CD4-positive, alpha-beta memory T cell (primary cell): ENCODE measurements at regions not wholly inside any gene's neighbourhood (a gene's known extent, or its start where the extent isn't known, plus 50 kb on each side); places are given as distances from the start of the nearest gene placed in this dataset.

Experiments
- CTCF ChIA-PET: fragments of 350-600 bp; sonication (Branson Sonifier 250); formaldehyde crosslinking; loops from one replicate; lab custom pipeline; 2021; ENCODE audit warnings: inconsistent platforms; ENCODE audit not compliant: partially characterized antibody; lab: Charles Lee
- POLR2A ChIA-PET: fragments of 350-600 bp; sonication (Branson Sonifier 250); formaldehyde crosslinking; loops from one replicate; lab custom pipeline; 2021; ENCODE audit not compliant: partially characterized antibody; lab: Charles Lee
- DNase-seq, 5 donors: peaks; one replicate each; pipeline versions ENCODE4 v3.0.0 to v3.0.0-alpha.2; 2020 to 2022; ENCODE audit warnings: mixed read lengths in 1 of 5
- H3K27ac ChIP-seq: one replicate; pipeline ENCODE4 v1.7.0; 2013; ENCODE audit warnings: low read depth, low read length
- H3K27me3 ChIP-seq: 2 replicates; pipeline ENCODE4 v1.7.0; 2013; ENCODE audit warnings: mild to moderate bottlenecking, low read length, moderate library complexity; ENCODE audit not compliant: insufficient read depth
- H3K36me3 ChIP-seq: 2 replicates; pipeline ENCODE4 v1.7.0; 2013; ENCODE audit warnings: mild to moderate bottlenecking, low read length, moderate library complexity; ENCODE audit not compliant: insufficient read depth
- H3K4me1 ChIP-seq: 2 replicates; pipeline ENCODE4 v1.7.0; 2013; ENCODE audit warnings: mild to moderate bottlenecking, low read length, moderate library complexity; ENCODE audit not compliant: insufficient read depth
- H3K4me3 ChIP-seq, 2 donors: one replicate each; pipeline ENCODE4 v1.7.0; 2013; ENCODE audit warnings: low read length in 2 of 2, mild to moderate bottlenecking in 1 of 2
- H3K9me3 ChIP-seq, 2 donors: one replicate each; pipeline ENCODE4 v1.7.0; 2013; ENCODE audit warnings: low read length in 2 of 2, control low read depth in 1 of 2; ENCODE audit not compliant: control insufficient read depth in 1 of 2
- H3K27ac Mint-ChIP-seq, 7 donors: one replicate each; pipeline ENCODE4 v1.8.0; 2020 to 2021; ENCODE audit warnings: mixed read lengths in 7 of 7, mild to moderate bottlenecking in 6 of 7, inconsistent platforms in 3 of 7, moderate library complexity in 3 of 7
- H3K27me3 Mint-ChIP-seq, 2 donors: one replicate each; pipeline ENCODE4 v1.8.0; 2020 to 2021; ENCODE audit warnings: mixed read lengths in 2 of 2
- H3K36me3 Mint-ChIP-seq, 2 donors: one replicate each; pipeline ENCODE4 v1.8.0; 2020 to 2021; ENCODE audit warnings: mixed read lengths in 2 of 2, inconsistent platforms in 1 of 2, mild to moderate bottlenecking in 1 of 2
- H3K4me1 Mint-ChIP-seq, 4 donors: one replicate each; pipeline ENCODE4 v1.8.0; 2020 to 2021; ENCODE audit warnings: mixed read lengths in 4 of 4, mild to moderate bottlenecking in 1 of 4
- H3K4me3 Mint-ChIP-seq, 8 donors: one replicate each; pipeline ENCODE4 v1.8.0; 2020 to 2021; ENCODE audit warnings: mixed read lengths in 8 of 8, mild to moderate bottlenecking in 7 of 8, moderate library complexity in 6 of 8, inconsistent platforms in 3 of 8
- H3K9me3 Mint-ChIP-seq, 8 donors: one replicate each; pipeline ENCODE4 v1.8.0; 2020 to 2021; ENCODE audit warnings: mixed read lengths in 8 of 8, mild to moderate bottlenecking in 5 of 8, inconsistent platforms in 3 of 8, moderate library complexity in 1 of 8
- intact Hi-C: fragments of 100-400 bp; cut with micrococcal nuclease; formaldehyde crosslinking; loops from one replicate; pipeline ENCODE4 v1.15.1; 2023

DNA sequence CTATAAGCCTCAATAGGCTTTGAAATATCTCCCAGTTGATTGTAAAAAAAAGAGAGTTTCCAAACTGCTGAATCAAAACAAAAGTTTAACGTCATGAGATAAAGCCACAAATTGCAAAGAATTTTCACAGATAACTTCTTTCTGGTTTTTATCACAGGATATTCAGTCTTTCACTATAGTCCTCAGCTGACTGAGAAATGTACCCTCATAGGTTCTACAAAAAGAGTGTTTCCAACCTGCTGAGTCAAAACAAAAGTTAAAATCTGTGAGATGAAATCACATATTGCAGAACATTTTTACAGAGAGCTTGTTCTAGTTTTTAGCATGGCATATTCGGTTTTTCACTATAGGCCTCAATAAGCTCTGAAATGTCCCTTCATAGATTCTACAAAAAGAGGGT, 559.2 kb downstream of the KCNJ18 start:
- no peaks in the 10 kb centered on the region for H3K4me1 ChIP-seq
- POLR2A ChIA-PET: no interaction called here
- Mint-ChIP-seq H3K9me3 (peaks cover 0 to 19% (median 10%) of the 10 kb centered on the region in 8 donors), H3K4me3 (no peak overlapping the region), H3K4me1 (no peaks in the 10 kb centered on the region), H3K36me3 (no peaks in the 10 kb centered on the region), H3K27ac (no peak overlapping the region), H3K27me3 (no peaks in the 10 kb centered on the region)
- no peaks in the 10 kb centered on the region for H3K9me3 ChIP-seq
- intact Hi-C loops: no loop called here
- CTCF ChIA-PET: no interaction called here
- H3K27me3 ChIP-seq: no peaks in the 10 kb centered on the region
- H3K4me3 ChIP-seq: no peak overlapping the region
- H3K27ac ChIP-seq: no peak overlapping the region
- H3K36me3 ChIP-seq: no peaks in the 10 kb centered on the region
- no peak for DNase-seq

DNA sequence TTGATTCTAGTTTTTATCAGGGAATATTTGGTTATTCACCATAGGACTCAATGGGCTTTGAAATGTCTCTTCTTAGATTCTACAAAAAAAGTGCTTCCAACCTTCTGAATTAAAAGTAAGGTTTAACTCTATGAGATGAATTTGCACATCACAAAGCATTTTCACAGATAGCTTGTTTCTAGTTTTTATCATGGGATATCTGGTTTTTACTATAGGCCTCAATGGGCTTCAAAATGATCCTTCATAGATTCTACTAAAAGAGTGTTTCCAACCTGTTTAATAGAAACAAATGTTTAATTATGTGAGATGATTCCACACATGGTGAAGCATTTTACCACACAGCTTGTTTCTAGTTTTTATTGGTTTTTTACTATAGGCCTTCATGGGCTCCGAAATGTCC, 560.7 kb downstream of the KCNJ18 start:
- no peaks in the 10 kb centered on the region for H3K4me1 ChIP-seq
- H3K27me3 ChIP-seq: no peaks in the 10 kb centered on the region
- ChIA-PET POLR2A (no interaction called here), CTCF (no interaction called here)
- DNase-seq: no peak
- peaks cover 0 to 15% (median 9%) of the 10 kb centered on the region in 8 donors for H3K9me3 Mint-ChIP-seq
- no peaks in the 10 kb centered on the region for H3K36me3 ChIP-seq
- intact Hi-C loops: no loop called here
- H3K9me3 ChIP-seq: no peaks in the 10 kb centered on the region
- H3K4me1 Mint-ChIP-seq: no peaks in the 10 kb centered on the region
- H3K4me3 ChIP-seq: no peak overlapping the region
- no peaks in the 10 kb centered on the region for H3K36me3 Mint-ChIP-seq
- no peak overlapping the region for H3K27ac Mint-ChIP-seq
- no peak overlapping the region for H3K27ac ChIP-seq
- no peak overlapping the region for H3K4me3 Mint-ChIP-seq
- no peaks in the 10 kb centered on the region for H3K27me3 Mint-ChIP-seq

DNA sequence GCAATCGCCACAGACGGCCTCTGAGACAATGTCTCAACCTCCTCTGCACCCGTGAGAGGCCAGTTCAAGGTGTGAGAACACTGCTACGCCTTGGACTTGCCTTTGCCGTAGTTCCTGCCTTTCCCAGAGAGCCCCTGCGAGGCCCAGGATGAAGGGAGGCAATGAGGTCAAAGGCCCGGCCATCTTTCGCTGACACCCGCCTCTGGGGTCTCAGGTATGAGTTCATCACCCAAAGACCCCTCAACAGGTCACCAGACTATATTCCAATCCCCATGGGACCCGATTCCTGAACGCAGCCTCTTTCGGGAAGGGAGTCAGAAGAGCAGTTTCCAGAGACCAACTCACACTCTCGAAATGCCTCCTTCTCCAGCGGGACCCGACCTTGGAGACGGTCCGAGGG, 573.5 kb downstream of the KCNJ18 start:
- POLR2A ChIA-PET: no interaction called here
- CTCF ChIA-PET: no interaction called here
- no peak for DNase-seq
- no peaks in the 10 kb centered on the region for H3K4me1 ChIP-seq
- H3K27ac ChIP-seq: no peak overlapping the region
- no peak overlapping the region for H3K4me3 ChIP-seq
- H3K9me3 ChIP-seq: no peaks in the 10 kb centered on the region
- no peaks in the 10 kb centered on the region for H3K27me3 ChIP-seq
- H3K27me3 Mint-ChIP-seq: no peaks in the 10 kb centered on the region
- no peaks in the 10 kb centered on the region for H3K4me1 Mint-ChIP-seq
- H3K36me3 ChIP-seq: no peaks in the 10 kb centered on the region
- H3K9me3 Mint-ChIP-seq: peaks cover 0 to 18% (median 8%) of the 10 kb centered on the region in 8 donors
- no peak overlapping the region for H3K4me3 Mint-ChIP-seq
- no peak overlapping the region for H3K27ac Mint-ChIP-seq
- intact Hi-C loops: no loop called here
- H3K36me3 Mint-ChIP-seq: no peaks in the 10 kb centered on the region

DNA sequence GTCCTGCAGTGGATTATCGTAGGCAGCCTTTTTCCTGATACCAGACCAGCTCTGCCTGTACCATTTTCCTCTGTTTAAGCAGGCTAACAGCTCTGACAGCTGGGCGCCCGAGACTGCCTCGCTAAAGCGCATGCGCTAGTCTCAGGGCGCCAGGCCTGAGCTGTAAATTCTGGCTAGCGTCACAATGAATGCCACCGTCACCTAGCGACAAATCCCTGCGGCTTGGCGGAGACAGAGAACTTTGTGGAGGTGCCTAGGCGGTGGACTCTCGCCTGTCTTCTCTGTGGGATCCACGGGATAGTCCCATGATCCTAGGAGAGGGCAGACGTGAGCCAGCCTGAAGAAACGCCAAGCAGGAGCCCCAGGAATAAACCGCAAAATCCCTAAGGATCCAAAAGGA, 573.9 kb downstream of the KCNJ18 start:
- intact Hi-C loops: no loop called here
- CTCF ChIA-PET: no interaction called here
- H3K36me3 Mint-ChIP-seq: no peaks in the 10 kb centered on the region
- peaks cover 0 to 18% (median 7%) of the 10 kb centered on the region in 8 donors for H3K9me3 Mint-ChIP-seq
- H3K27ac Mint-ChIP-seq: no peak overlapping the region
- Histone ChIP-seq H3K4me1 (no peaks in the 10 kb centered on the region), H3K27me3 (no peaks in the 10 kb centered on the region), H3K9me3 (no peaks in the 10 kb centered on the region), H3K4me3 (no peak overlapping the region), H3K27ac (no peak overlapping the region), H3K36me3 (no peaks in the 10 kb centered on the region)
- POLR2A ChIA-PET: no interaction called here
- no peaks in the 10 kb centered on the region for H3K4me1 Mint-ChIP-seq
- no peak overlapping the region for H3K4me3 Mint-ChIP-seq
- no peaks in the 10 kb centered on the region for H3K27me3 Mint-ChIP-seq
- no peak for DNase-seq

DNA sequence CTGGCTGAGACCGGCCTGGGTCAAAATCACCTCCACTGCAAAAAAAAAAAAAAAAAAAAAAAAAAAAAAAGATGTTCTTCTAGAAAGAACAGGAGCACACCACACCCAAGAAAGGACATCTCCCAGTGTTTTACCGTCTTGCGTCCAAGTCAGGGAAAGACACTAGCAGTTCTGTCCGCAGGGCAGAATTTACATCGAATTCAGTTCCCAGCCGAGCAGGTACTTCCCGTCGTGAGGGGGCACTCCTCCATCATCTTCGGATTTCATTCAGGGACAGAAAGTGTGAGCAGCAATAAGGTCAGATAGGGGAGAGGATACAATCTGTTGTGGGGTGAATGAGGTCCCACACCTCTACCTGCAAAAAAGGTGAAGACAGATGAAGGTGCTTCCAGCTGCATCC, 574.7 kb downstream of the KCNJ18 start:
- no peak overlapping the region for H3K4me3 Mint-ChIP-seq
- no peak overlapping the region for H3K27ac ChIP-seq
- intact Hi-C loops: no loop called here
- H3K27me3 Mint-ChIP-seq: no peaks in the 10 kb centered on the region
- no peaks in the 10 kb centered on the region for H3K9me3 ChIP-seq
- no peaks in the 10 kb centered on the region for H3K4me1 Mint-ChIP-seq
- H3K9me3 Mint-ChIP-seq: peaks cover 3 to 23% (median 11%) of the 10 kb centered on the region in 8 donors
- no peaks in the 10 kb centered on the region for H3K36me3 Mint-ChIP-seq
- no peaks in the 10 kb centered on the region for H3K27me3 ChIP-seq
- no peak overlapping the region for H3K4me3 ChIP-seq
- H3K4me1 ChIP-seq: no peaks in the 10 kb centered on the region
- POLR2A ChIA-PET: no interaction called here
- H3K27ac Mint-ChIP-seq: no peak overlapping the region
- H3K36me3 ChIP-seq: no peaks in the 10 kb centered on the region
- CTCF ChIA-PET: no interaction called here
- DNase-seq: no peak

DNA sequence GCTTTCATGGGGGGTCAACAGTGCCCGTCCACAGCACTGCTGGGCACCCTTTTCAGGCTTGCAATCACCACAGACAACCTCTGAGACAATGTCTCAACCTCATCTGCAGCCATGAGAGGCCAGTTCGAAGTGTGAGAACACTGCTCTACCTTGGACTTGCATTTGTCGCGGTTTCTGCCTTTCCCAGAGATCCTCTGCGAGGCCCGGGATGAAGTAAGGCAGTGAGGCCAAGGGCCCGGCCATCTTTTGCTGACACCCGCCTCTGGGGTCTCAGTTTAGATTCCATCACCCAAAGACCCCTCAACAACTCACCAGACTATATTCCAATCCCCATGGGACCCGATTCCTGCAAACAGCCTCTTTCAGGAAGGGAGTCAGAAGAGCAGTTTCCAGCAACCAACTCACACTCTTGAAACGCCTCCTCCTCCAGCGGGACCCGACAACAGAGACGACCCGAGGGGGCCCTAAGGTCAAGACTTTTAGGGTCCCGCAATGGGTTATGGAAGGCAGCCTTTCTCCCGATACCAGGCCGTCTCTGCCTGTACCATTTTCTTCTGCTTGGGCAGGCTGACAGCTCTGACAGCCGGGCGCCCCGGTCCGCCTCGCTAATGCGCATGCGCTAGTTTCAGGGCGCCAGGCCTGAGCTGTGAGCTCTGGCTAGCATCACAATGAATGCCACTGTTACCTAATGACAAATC, 576.0 kb downstream of the KCNJ18 start:
- H3K9me3 ChIP-seq: no peaks in the 10 kb centered on the region
- no peak overlapping the region for H3K27ac ChIP-seq
- Mint-ChIP-seq H3K27ac (no peak overlapping the region), H3K9me3 (peaks cover 6 to 29% (median 15%) of the 10 kb centered on the region in 8 donors), H3K4me1 (no peaks in the 10 kb centered on the region), H3K36me3 (no peaks in the 10 kb centered on the region), H3K4me3 (no peak overlapping the region), H3K27me3 (no peaks in the 10 kb centered on the region)
- H3K4me3 ChIP-seq: no peak overlapping the region
- DNase-seq: no peak
- H3K36me3 ChIP-seq: no peaks in the 10 kb centered on the region
- ChIA-PET POLR2A (no interaction called here), CTCF (no interaction called here)
- intact Hi-C loops: no loop called here
- H3K27me3 ChIP-seq: no peaks in the 10 kb centered on the region
- no peaks in the 10 kb centered on the region for H3K4me1 ChIP-seq

DNA sequence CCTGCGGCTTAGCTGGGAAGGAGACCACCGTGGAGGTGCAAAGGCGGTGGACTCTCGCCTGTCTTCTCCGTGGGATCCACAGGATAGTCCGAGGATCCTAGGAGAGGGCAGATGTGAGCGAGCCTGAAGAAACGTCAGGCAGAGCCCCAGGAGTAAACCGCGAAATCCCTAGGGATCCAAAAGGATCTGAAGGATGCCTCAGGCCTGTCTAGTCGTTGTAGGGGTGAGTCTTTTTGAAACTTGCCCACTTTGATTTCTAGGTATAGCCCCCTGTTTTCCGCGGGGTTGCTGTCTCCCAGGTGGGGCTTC, 576.5 kb downstream of the KCNJ18 start:
- no peaks in the 10 kb centered on the region for H3K27me3 ChIP-seq
- no peak overlapping the region for H3K4me3 Mint-ChIP-seq
- H3K27me3 Mint-ChIP-seq: no peaks in the 10 kb centered on the region
- no peak overlapping the region for H3K27ac ChIP-seq
- no peak for DNase-seq
- no peaks in the 10 kb centered on the region for H3K4me1 Mint-ChIP-seq
- peaks cover 6 to 31% (median 15%) of the 10 kb centered on the region in 8 donors for H3K9me3 Mint-ChIP-seq
- no peaks in the 10 kb centered on the region for H3K36me3 Mint-ChIP-seq
- no peak overlapping the region for H3K4me3 ChIP-seq
- H3K27ac Mint-ChIP-seq: no peak overlapping the region
- no peaks in the 10 kb centered on the region for H3K4me1 ChIP-seq
- ChIA-PET CTCF (no interaction called here), POLR2A (no interaction called here)
- intact Hi-C loops: no loop called here
- H3K9me3 ChIP-seq: no peaks in the 10 kb centered on the region
- no peaks in the 10 kb centered on the region for H3K36me3 ChIP-seq

DNA sequence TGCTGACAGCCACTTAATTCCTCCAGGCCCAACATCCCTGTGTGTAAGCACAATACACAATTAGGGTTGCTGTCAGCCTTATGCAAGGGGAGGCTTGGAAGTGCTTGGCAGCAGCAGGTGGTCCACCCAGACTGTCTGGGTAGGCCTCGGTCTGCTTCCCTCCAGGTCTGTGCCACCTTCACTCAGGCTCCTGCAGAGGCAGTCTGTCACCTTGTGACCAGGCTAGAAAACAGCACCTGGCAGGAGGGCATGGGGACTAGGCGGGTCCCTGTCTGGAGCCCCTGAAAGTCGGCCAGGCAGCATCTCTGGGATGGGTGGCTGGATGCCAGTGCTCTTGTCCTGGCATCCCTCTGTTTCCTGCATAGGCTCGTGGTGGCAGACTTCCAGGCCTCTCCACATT, 578.1 kb downstream of the KCNJ18 start:
- ChIA-PET CTCF (no interaction called here), POLR2A (no interaction called here)
- intact Hi-C loops: no loop called here
- H3K9me3 ChIP-seq: no peaks in the 10 kb centered on the region
- Mint-ChIP-seq H3K36me3 (no peaks in the 10 kb centered on the region), H3K4me1 (no peaks in the 10 kb centered on the region), H3K4me3 (no peak overlapping the region), H3K9me3 (peaks cover 6 to 31% (median 13%) of the 10 kb centered on the region in 8 donors), H3K27me3 (no peaks in the 10 kb centered on the region), H3K27ac (no peak overlapping the region)
- no peaks in the 10 kb centered on the region for H3K4me1 ChIP-seq
- no peak for DNase-seq
- H3K27me3 ChIP-seq: no peaks in the 10 kb centered on the region
- H3K4me3 ChIP-seq: no peak overlapping the region
- H3K36me3 ChIP-seq: no peaks in the 10 kb centered on the region
- H3K27ac ChIP-seq: no peak overlapping the region
